ENCODE measurements at regions not wholly inside any gene's neighbourhood (a gene's known extent, or its start where the extent isn't known, plus 50 kb on each side); places are given as distances from the start of the nearest gene placed in this dataset.

- Histone ChIP-seq H3K4me2 (ENCODE audit: control insufficient read depth, extremely low read depth, insufficient read depth, low read depth, low read length) (no peak overlapping the region), H3K9me3 (ENCODE audit: control insufficient read depth, low read depth, low read length) (no peaks in the 10 kb centered on the region), H3K9me1 (ENCODE audit: control insufficient read depth, extremely low read depth, insufficient read depth, low read length) (no peaks in the 10 kb centered on the region), H3K4me3 (ENCODE audit: control insufficient read depth in 2 of 3, extremely low read depth in 1 of 3, insufficient read depth in 2 of 3, low read depth in 1 of 3, low read length in 3 of 3) (no peak overlapping the region), H3K27ac (ENCODE audit: control insufficient read depth, insufficient read depth, low read length) (no peak overlapping the region), H3K27me3 (ENCODE audit: control insufficient read depth, extremely low read depth, insufficient read depth, low read length) (no peaks in the 10 kb centered on the region), H3K79me2 (ENCODE audit: control insufficient read depth, insufficient read depth, low read length) (no peaks in the 10 kb centered on the region), H4K20me1 (ENCODE audit: control insufficient read depth, extremely low read depth, insufficient read depth, low read length) (no peaks in the 10 kb centered on the region), H3K9ac (ENCODE audit: control insufficient read depth, extremely low read depth, insufficient read depth, low read length) (no peak overlapping the region), H2AFZ (ENCODE audit: control insufficient read depth, low read length) (no peak overlapping the region), H3K4me1 (ENCODE audit: control insufficient read depth, extremely low read depth, insufficient read depth, low read length) (no peaks in the 10 kb centered on the region), H3K36me3 (ENCODE audit: control insufficient read depth in 2 of 2, extremely low read depth in 1 of 2, insufficient read depth in 2 of 2, low read length in 2 of 2) (no peaks in the 10 kb centered on the region)
- FAIRE-seq (no peak), DNase-seq (ENCODE audit: low read depth, low spot score) (no peak)
- TF ChIP-seq CTCF (optimal IDR thresholded peaks at IDR 0.05 in 1 of 3, IDR thresholded peaks at IDR 0.05 in 1 of 3, conservative IDR thresholded peaks at IDR 0.05 in 1 of 3; ENCODE audit: extremely low read depth in 1 of 3, insufficient read depth in 2 of 3, low read length in 3 of 3), result no peak
- TF ChIP-seq EZH2 (IDR thresholded peaks at IDR 0.05; ENCODE audit: low read length), result no peak
- dilution Hi-C loops (cut with MboI; ENCODE audit: extremely low pct_ligation_motif_present, low sequenced_read_pairs), result no loop called here
These were observed 311.6 kb upstream of the DIAPH2 start for GRCh38 chrX:96373047-96373355.

DNA sequence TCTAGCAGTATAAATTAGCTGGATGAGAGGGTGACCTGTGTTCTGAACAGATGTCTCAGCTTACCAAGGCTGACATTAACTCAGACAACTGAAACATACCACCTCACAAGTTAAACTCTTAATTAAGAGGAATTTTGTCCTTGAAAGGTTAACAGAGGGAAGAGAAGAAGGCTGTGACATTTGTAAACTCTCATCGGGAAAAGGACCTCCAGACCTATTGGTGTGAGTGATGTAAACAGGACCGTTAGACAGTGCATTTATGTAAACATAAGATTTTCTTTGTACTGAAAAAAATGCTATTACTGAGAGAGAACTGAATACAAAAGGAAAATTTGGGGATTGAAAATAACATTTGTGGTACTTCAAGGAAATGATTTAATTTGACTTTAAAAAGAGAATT is 308.4 kb upstream of the DIAPH2 start:
- dilution Hi-C loops (cut with MboI; ENCODE audit: extremely low pct_ligation_motif_present, low sequenced_read_pairs), result no loop called here
- H3K27me3 ChIP-seq (ENCODE audit: control insufficient read depth, extremely low read depth, insufficient read depth, low read length), result no peaks in the 10 kb centered on the region
- TF ChIP-seq CTCF (optimal IDR thresholded peaks at IDR 0.05 in 1 of 3, IDR thresholded peaks at IDR 0.05 in 1 of 3, conservative IDR thresholded peaks at IDR 0.05 in 1 of 3; ENCODE audit: extremely low read depth in 1 of 3, insufficient read depth in 2 of 3, low read length in 3 of 3) (no peak), EZH2 (IDR thresholded peaks at IDR 0.05; ENCODE audit: low read length) (no peak)
- DNase-seq (ENCODE audit: low read depth, low spot score), result no peak
- no peaks in the 10 kb centered on the region for H3K4me1 ChIP-seq (ENCODE audit: control insufficient read depth, extremely low read depth, insufficient read depth, low read length)
- H3K4me3 ChIP-seq (ENCODE audit: control insufficient read depth in 2 of 3, extremely low read depth in 1 of 3, insufficient read depth in 2 of 3, low read depth in 1 of 3, low read length in 3 of 3), result no peak overlapping the region
- H3K79me2 ChIP-seq (ENCODE audit: control insufficient read depth, insufficient read depth, low read length), result no peaks in the 10 kb centered on the region
- H3K9ac ChIP-seq (ENCODE audit: control insufficient read depth, extremely low read depth, insufficient read depth, low read length), result no peak overlapping the region
- no peak for FAIRE-seq
- no peak overlapping the region for H3K27ac ChIP-seq (ENCODE audit: control insufficient read depth, insufficient read depth, low read length)
- no peaks in the 10 kb centered on the region for H3K36me3 ChIP-seq (ENCODE audit: control insufficient read depth in 2 of 2, extremely low read depth in 1 of 2, insufficient read depth in 2 of 2, low read length in 2 of 2)
- no peaks in the 10 kb centered on the region for H4K20me1 ChIP-seq (ENCODE audit: control insufficient read depth, extremely low read depth, insufficient read depth, low read length)
- H3K9me1 ChIP-seq (ENCODE audit: control insufficient read depth, extremely low read depth, insufficient read depth, low read length), result no peaks in the 10 kb centered on the region
- no peak overlapping the region for H3K4me2 ChIP-seq (ENCODE audit: control insufficient read depth, extremely low read depth, insufficient read depth, low read depth, low read length)
- H3K9me3 ChIP-seq (ENCODE audit: control insufficient read depth, low read depth, low read length), result no peaks in the 10 kb centered on the region
- no peak overlapping the region for H2AFZ ChIP-seq (ENCODE audit: control insufficient read depth, low read length)

Measured in keratinocyte (primary cell).